GM12873 (cell line): ENCODE measurements at regions not wholly inside any gene's neighbourhood (a gene's known extent, or its start where the extent isn't known, plus 50 kb on each side); places are given as distances from the start of the nearest gene placed in this dataset.

ENCODE experiments used
- TF ChIP-seq, protein P1 (sequence below): IDR thresholded peaks from 2 replicates; pipeline ENCODE4 v1.5.1; 2012; ENCODE audit warnings: low read depth, mild to moderate bottlenecking, moderate library complexity, low read length, control low read depth; ENCODE audit not compliant: insufficient read depth; ENCODE audit errors: missing control alignments

- TF ChIP-seq, protein P1, sequence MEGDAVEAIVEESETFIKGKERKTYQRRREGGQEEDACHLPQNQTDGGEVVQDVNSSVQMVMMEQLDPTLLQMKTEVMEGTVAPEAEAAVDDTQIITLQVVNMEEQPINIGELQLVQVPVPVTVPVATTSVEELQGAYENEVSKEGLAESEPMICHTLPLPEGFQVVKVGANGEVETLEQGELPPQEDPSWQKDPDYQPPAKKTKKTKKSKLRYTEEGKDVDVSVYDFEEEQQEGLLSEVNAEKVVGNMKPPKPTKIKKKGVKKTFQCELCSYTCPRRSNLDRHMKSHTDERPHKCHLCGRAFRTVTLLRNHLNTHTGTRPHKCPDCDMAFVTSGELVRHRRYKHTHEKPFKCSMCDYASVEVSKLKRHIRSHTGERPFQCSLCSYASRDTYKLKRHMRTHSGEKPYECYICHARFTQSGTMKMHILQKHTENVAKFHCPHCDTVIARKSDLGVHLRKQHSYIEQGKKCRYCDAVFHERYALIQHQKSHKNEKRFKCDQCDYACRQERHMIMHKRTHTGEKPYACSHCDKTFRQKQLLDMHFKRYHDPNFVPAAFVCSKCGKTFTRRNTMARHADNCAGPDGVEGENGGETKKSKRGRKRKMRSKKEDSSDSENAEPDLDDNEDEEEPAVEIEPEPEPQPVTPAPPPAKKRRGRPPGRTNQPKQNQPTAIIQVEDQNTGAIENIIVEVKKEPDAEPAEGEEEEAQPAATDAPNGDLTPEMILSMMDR, result no peak
These were observed 680.1 kb upstream of the CXADR start for GRCh38 chr21:16832791-16833190.

DNA sequence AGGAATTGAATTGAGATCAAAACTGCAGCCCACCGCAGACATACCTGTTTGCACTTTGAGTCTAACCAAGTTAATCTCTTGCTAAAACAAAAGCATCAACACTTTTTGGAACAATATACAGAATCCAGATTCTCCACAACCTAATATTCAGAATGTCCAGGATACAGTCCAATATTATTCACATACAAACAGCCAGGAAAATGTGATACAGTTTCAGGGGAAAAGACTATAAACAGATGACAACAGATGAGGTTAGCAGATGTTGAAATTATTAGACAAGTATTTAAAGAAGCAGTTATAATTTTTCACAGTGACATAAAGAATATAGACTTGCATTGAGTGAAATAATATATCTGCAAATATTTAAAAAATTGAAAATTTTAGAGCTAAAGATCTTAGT is 678.1 kb upstream of the CXADR start:
- TF ChIP-seq, protein P1, result no peak

DNA sequence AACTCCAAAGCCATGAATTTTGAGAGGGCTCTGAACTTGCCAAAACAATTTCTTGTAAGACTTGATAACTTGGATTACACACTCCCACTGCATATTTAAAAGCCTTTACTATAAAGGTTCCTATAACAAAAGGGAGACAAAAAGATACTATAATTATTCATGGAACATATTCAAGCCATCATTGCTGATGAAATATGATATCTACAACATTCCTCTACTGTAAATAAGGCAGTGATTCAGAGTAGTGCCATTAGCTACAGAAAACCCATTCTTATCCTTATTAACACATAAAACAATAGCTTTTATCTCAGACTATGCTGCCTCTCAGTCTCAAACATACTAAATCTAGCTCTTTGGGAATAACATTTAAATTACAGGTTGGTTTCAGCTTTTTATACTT is 675.5 kb upstream of the CXADR start:
- TF ChIP-seq, protein P1, result no peak

- TF ChIP-seq, protein P1, result no peak
These were observed 675.1 kb upstream of the CXADR start for GRCh38 chr21:16837721-16838120.

GRCh38 chr21:16838331-16838730 is 674.5 kb upstream of the CXADR start:
- TF ChIP-seq, protein P1, result no peak

GRCh38 chr21:16840538-16840937 is 672.3 kb upstream of the CXADR start:
- TF ChIP-seq, protein P1, result no peak

DNA sequence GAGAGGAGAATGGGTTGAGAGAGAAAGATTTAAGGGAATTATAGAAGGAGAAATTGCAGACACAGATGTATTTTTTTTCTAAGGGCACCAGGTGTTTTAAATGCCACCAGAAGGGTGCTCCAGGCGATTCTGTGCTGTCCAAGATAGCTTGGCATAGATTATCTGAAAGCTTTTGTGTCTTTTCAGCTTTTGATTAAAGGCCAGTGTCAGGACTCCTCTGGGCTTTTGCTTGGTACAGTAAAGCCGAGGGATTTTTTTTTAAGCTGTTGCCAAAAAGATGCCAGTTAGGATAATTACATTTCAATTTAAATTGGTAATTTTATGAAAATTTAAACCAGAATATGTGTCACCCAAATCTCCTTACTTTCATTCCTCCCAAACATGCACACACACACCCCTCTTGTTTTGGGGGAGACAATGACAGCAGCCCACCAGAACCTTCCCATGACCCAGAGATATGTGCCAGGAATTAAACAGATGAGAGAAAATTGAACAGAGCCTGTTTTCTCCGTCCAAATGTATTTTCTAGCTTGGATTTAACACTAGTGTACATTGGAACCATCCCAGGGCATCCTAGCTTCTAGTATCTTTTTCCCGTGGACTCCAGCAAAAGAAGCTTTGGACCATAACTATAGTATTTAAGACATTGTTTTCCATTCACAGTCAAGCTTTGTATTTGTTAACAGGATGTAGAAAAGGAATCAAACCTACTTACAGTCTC is 670.7 kb upstream of the CXADR start:
- TF ChIP-seq, protein P1, result no peak
